ENCODE measurements at regions not wholly inside any gene's neighbourhood (a gene's known extent, or its start where the extent isn't known, plus 50 kb on each side); places are given as distances from the start of the nearest gene placed in this dataset.

GRCh38 chr11:131121426-131122333 is 205.4 kb upstream of the SNX19 start:
- DNase-seq: no peak

DNA sequence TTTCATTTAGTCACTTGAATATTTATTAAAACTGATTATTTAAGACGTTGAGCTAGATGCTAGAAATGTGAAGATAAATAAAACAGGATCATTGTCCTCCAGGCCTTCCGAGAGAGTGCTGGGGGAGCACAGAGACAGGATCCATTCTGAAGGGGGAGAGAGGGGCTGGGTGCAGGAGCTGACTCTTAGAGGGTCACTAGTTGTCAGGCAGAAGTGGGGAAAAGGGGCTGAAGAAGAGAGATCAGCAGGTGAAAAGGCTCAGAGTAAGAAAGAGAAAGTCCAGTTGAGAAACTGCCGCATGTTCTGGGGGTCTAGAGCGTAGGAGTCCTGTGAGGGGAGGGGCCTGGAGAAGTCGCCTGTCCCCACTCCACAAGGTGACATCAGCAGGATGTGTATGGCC is 206.2 kb upstream of the SNX19 start:
- no peak for DNase-seq

- no peak for DNase-seq
Observed at GRCh38 chr11:131129474-131129873, 213.2 kb upstream of the SNX19 start.

- no peak for DNase-seq
Observed at GRCh38 chr11:131135611-131136010, 219.3 kb upstream of the SNX19 start.

DNA sequence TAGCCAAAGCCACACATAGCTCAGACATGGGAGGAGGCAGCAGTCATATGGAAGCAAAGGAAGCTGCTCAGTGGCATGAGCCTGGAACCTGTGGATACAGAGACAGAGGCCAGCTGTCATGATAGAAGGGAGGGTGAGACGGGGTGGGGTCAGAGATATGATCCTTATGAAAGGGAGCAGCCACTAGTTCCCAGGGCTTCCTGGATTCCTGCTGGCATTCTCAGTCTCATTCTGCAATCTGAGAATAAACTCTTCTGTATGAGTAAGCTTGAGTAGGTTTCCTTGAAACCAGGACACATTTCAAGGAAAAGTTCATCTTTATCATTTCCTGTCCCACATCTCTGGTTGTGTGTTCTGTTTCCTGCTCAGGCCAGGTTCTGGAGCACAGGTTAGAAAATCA is 220.2 kb upstream of the SNX19 start:
- no peak for DNase-seq

DNA sequence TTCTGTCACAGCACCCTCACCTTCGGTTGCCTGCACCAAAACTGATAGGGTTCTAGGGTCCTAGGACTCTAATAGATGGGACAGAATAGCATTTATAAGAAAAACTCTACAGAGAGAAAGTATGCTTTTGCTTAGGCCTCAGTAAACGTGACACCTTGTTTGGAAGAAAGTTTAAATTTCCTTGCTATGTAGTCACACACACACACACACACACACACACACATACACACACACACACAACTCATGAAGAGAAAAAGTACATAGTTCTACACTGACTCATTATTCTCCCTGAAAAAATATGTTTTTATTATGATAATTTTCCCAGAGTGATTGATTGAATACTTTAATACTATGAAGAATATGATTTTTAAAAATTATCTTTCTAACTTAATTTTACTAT is 220.8 kb upstream of the SNX19 start:
- no peak for DNase-seq

DNA sequence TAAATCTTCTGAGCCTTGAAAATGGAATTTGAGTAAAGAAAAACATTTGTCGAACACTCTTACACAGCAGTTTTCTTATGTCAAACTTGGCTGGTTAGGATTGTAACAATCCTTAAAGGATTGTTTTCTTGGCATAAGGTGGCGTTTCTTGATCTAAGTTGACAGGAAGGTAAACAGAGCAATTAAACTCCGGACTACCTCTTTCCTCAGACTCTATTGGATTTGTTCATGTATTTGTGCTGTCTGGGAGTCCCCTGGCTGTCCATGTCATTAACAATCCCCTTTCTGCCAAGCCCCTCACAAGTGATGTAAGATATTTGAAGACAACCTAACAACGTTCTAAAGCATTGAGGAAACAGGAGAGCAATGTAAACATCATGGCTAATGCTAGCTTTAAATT is 222.5 kb upstream of the SNX19 start:
- no peak for DNase-seq

GRCh38 chr11:131145791-131146190 is 224.6 kb upstream of the NTM start:
- DNase-seq: no peak

- no peak for DNase-seq
Observed at GRCh38 chr11:131146827-131147490, 223.5 kb upstream of the NTM start.

GRCh38 chr11:131154351-131154750 is 216.1 kb upstream of the NTM start:
- no peak for DNase-seq

DNA sequence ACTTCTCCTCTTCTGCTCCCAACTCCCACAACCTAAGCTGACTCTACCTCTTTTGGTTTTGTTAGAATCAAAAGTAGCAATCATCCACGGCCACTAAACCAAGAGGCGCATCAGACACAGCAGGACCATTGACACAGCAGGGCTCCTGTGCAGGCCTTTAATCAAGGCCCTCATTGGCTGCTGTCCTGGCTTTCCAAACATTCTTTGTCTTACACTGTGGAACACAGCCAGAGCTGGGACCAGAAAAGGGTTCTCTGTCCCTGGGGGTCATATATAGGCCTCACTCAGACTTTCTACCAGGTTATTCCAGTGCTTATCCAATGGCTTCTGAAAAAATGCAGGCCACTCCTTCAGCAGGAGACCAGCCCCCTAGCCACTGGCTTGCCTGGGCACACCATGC is 212.7 kb upstream of the NTM start:
- DNase-seq: no peak

GRCh38 chr11:131160846-131161245 is 209.6 kb upstream of the NTM start:
- no peak for DNase-seq

DNA sequence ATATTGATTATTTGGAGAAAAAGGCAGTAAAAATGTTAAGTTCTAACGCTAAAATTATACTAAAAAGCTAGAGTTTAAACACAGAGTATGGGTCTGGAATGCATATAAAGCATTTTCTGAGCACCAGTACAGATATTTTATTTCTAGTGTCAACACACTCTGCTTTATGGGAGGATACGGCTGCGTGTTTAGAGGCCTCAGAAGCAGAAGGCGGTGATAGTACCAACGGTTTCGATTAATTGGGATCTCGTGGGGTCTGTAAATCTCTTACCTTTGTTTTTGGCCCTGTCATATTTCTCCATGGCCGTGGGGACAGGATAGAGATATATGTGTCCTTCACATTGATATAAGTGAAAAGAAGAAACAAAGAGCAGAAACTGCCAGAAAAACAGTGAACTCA is 206.8 kb upstream of the NTM start:
- DNase-seq: no peak

- DNase-seq: no peak
Observed at GRCh38 chr11:131165036-131165435, 205.4 kb upstream of the NTM start.

DNA sequence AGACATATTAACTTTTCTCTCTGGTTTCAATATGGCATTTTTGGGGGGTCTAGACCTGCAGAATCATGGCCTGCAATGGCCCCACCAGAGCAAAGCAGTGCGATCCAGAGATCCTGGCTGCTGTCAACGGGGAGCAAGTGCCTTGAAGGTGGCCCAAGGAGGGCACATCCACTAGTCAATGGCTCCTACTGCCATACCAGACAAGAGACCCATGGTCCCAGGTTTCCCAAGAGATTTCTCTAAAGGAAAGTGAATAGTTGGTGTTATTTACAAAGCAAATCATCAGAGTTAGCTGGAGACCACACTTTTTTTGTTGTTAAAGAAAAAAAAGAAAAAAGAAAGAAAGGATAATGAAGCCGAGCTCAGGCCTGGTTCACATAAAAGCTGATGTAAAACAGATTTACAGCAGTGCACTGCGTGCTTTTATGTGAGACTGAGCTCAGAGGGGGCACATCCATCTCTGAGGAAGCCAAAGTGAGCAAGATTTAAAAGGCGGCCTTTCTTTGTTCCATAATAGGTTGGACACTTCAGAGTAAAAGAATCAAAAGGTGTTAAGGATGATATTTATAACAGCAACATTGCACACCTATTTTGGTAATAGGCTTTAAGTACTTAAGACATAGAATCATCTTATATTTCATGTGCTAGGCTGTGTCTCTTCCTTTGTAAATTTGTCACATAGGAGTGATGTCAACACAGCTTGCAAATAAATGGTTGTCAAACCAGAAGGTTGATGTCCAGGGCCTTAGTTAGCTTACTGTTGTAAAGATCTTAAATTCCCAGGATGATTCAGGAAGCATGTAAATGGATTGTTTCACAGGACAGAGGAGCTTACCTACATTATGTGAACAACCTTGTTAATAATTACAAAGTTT is 201.3 kb upstream of the NTM start:
- no peak for DNase-seq

DNA sequence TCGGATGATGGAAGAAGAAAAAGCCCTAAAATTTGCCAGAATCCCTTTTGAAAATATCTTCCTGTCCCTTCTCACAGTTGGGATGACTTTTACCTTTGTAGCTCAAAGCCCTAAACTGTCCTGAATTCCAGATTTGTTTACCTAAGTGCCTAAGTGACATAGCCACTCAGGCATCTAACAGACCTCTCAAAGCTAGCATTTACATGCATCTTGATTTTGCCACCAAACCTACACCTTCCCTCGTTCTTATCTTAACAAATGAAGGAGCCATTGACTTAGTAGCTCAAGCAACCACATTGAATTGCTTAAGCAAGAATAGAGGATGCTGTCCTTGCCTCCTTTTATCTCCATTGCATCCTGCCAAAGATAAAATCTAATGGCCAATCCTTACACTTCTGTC is 198.4 kb upstream of the NTM start:
- DNase-seq: no peak

- DNase-seq: no peak
Observed at GRCh38 chr11:131178020-131178419, 192.4 kb upstream of the NTM start.

DNA sequence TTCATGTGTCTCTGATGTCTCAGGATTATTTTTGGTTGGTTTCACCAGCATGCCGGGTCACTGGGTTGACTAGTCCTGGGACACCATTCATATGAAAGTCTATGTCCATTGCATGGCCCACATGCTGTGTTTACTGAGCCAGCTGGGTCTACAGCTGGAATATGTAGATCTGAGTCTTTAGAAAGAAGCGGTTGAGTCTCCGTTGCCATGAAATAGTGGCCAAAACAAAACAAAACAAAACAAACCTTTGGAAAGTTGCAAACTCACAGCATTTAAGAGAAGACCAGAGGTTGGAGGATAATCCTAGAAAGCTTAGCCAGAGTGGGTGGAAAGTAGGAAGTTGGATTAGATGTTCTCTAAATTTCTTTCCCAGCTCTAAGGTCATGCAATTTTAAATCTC is 191.8 kb upstream of the NTM start:
- DNase-seq: peak; percentile 65

- DNase-seq: no peak
Observed at GRCh38 chr11:131179836-131180235, 190.6 kb upstream of the NTM start.

GRCh38 chr11:131185915-131186314 is 184.5 kb upstream of the NTM start:
- no peak for DNase-seq

- no peak for DNase-seq
Observed at GRCh38 chr11:131186629-131187101, 183.8 kb upstream of the NTM start.

GRCh38 chr11:131190446-131190845 is 180.0 kb upstream of the NTM start:
- DNase-seq: no peak

Data from muscle of arm (tissue), 1 donor.